NCI-H2107 treated with DMSO at 0.1 percent for 48 hours (cell line): ENCODE measurements at regions not wholly inside any gene's neighbourhood (a gene's known extent, or its start where the extent isn't known, plus 50 kb on each side); places are given as distances from the start of the nearest gene placed in this dataset.
"Not testable (repeated sequence)": the region's sequence is repeated elsewhere in the genome, so short reads cannot be mapped to it uniquely, and the experiment has no call there.

Experiments used
- DNase-seq: peaks from one replicate; lab custom pipeline; 2025; ENCODE audit not compliant: unreplicated experiment; lab: John Stamatoyannopoulos, UW

DNA sequence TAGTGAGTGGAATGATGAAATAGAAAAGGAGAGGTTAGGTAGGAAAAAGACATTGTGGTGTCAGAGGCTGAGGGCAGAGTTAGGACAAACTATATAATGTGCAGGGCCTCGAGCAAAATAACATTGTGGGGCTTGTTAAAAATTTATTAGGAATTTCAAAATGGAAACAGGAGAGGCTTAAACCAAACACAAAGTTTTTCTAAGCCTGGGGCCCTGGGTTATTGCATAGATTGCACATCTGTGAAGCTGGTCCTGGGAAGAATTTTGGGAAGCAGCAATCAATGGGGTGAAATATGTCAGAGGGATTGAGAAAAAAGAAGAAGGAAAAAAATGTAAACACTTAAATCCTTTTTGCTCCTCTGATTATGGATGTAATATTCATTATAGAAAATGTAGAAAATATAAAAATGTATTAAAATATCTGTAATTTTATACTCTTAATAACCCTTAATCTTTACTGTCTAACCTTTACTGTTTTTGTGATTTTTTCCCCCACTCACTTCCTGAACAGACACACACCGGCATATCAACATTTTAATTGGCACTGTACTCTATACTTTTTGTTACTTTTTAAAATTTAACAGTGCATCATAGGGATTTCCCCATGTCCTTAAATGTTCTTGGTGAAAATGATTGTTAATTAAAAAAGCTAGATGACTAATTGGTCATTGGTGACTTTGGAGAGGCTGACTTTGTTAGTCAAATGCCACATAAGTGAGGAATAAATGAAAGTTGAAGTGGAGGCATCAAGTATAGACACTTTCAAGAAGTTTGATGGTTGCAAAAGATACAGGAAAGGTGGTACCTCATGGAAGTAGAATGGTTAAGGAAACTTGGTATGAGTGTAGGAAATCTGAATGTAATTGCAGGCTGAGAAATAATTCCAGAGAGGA lies 183.4 kb downstream of the NFKBIZ start:
- no peak for DNase-seq

DNA sequence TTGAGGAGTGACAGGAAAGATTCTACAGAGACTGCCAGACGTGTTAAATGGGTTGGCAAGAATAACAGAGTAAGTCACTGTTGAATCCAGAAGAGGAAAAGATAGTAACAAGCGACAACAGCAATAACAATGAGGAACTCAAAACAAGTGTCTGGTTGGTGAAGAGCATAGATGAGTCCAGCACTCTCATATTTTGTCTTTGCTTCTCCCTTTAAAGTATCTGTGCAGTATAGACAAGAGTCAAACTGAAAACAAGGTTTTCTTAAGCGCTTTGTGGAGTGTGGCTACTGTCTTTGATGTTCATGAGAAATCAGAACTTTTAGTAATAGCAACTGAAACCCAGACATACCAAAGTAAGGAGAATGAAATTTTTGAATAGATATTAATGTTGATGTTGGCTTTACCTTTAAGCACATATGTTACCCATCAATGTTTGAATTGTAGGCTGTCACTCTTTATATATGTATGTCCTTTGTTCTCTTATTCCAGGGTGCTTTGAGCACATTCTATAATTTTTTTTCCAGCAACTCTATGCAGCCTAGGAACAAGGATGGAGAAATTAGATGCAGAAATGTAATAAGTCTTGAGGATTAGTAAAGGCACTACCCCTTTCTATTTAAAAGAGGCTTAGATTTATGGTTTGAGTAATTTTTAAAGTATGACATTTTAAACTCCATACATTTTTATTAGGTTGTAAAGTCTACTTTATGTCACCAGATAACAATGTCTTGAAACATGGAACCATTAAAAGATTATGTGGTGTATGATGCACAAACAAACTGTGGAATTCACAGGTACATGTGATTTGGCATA lies 185.5 kb downstream of the NFKBIZ start:
- no peak for DNase-seq

DNA sequence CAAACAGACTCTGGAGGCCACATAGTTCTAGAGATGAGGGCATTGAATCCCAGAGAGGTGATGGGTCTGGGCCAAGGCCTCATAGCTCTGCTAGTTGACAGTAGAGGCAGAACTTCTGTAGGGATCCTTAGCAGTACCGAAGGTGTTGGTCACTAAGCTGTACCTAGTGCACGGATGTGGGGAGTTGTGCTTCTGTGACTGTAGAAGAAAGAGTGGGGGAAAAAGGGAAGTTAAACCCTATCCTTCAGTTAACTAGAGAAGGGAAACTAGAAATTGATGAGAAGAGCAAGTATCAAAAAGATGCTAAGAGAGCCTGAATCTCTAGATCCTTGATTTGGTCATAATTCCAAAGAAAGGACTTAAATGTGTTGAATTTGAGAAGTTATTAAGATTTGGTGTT lies 186.7 kb downstream of the NFKBIZ start:
- no peak for DNase-seq

DNA sequence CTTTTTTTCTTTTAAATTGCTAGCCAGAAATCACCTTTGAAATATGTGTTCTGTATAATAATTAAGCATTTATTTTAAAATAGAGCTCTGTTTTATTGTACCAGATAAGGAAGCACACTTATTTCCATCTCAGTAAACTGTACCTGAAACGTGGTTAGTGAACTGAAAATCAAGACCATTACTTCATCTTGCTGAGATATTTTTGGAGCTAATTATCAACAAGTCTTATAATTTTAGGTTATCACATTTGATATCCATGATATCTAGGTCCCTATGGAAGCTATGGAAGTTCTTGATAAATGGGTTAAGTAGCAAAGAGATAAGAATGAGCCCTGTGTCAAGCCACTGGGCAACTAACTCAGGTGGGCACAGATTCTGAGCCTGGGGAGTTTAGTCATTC lies 187.2 kb downstream of the NFKBIZ start:
- no peak for DNase-seq

DNA sequence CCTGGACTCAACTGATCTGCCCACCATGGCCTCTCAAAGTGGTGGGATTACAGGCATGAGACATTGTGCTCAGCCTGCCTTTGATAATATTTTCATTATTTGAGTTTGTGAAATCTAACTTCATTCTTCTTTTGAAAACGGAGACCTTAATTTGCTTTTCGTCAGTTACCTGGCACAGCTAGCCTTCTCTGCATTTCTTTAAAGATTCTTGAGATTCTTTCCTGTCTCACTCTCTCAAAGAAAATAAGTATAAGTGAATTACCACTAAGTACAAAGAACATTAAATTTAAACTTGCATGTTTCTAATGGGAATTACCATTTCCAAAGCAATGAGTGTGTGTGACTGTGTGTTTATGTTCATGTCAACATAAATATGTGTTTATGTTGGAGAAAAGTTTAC lies 187.9 kb downstream of the NFKBIZ start:
- DNase-seq, result no peak

DNA sequence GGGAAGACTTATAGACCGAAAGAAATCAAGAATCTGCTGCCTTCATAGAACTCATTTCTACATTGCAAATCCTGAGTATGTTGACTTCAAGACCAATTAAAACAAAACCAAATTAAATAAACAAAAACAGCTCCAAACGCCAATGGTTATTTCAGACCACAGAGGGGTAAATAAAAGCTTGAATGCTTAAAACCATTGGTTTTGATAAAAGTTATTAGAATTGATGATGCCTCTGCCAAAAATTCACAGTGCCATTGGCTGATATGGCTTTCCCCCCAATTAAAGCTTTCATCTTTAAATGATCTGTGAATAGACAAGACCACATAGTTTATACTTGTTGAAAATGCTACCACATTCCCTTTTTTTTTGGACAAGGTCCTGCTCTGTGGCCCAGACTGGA lies 188.5 kb downstream of the NFKBIZ start:
- DNase-seq, result no peak

DNA sequence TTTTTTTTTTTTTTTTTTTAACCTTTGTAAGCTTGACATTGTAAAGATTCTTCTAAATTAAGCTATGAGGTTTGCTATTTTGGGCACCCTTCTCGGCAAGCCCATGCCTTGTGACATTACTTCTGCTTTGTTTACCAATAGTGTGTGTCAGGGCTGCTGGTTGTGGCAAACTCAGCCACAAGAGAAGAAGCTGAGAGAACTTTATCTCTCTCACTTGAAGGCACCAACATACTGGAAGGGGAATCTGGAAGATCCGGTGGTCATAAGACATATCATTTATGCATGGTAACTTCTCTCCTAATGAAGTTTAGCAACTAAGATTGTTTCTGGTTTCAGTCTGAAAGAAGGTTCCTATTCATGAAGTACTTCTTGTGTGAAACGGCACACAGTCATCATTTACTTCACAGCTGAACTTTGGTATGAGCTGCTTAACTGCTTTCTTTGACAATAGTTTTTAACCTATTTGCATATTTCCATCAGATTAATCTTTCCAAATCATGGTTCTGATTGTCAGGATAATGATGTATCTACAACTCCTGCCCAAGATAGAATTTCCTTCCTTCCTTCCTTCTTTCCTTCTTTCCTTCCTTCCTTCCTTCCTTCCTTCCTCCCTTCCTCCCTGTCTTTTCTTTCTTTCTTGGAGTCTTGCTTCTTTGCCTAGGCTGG lies 189.3 kb downstream of the NFKBIZ start:
- DNase-seq, result no peak

DNA sequence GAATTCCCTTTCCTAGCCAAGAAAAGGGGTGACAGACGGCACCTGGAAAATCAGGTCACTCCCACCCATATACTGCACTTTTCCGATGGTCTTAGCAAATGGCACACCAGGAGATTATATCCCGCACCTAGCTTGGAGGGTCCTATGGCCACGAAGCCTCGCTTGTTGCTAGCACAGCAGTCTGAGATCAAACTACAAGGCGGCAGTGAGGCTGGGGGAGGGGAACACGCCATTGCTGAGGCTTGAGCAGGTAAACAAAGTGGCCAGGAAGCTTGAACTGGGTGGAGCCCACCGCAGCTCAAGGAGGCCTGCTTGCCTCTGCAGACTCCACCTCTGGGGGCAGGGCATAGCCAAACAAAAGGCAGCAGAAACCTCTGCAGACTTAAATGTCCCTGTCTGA lies 190.8 kb downstream of the NFKBIZ start:
- not testable (repeated sequence) for DNase-seq

DNA sequence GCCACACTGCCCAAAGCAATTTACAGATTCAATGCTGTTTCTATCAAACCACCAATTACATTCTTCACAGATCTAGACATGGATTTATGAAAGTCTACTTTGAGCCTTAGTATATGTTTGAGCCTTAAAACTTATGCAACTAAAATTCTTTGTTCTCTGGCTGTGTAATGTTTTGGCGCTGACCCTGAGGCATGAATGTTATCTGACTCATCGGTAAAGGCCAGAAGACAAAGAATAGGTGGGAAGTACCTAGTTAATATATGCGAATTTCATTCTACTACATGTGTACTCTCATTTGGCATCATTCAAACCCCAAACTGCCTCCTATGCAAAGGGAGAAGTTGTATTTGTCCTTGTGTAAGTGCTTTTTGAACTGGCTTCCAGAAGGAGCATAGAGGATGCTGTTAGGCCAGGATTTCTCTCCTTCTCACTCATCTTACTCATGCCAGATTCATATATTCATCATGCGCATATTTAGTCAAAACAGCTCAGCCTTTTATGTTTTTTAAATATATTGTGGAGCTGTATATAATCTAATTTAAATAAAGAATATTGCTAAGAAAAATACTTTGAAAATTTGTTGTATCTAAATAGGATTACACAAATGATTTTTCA lies 204.2 kb downstream of the NFKBIZ start:
- no peak for DNase-seq

DNA sequence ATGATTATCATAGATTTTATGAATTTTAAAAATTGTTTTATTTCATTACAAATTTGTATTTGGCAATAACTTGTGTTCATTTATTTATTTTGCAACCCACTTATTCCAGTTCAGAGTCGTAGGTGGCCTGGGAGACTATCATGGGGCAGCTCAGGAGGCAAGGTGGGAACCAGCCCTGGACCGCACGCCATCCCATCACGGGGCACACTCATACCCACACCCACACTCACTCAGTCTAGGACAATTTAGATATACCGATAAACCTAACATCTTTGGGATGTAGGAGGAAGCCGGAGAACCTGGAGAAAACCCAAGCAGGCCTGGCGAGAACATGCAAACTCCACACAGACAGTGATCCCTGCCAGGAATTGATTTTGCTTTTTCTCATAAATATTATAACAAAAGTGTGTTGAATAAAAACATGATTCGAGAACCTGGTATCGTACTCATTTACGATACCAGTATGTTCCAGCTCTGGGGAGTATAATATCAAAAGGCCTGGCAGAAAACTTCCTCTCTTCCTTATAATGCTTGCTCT lies 205.3 kb downstream of the NFKBIZ start:
- DNase-seq, result no peak

DNA sequence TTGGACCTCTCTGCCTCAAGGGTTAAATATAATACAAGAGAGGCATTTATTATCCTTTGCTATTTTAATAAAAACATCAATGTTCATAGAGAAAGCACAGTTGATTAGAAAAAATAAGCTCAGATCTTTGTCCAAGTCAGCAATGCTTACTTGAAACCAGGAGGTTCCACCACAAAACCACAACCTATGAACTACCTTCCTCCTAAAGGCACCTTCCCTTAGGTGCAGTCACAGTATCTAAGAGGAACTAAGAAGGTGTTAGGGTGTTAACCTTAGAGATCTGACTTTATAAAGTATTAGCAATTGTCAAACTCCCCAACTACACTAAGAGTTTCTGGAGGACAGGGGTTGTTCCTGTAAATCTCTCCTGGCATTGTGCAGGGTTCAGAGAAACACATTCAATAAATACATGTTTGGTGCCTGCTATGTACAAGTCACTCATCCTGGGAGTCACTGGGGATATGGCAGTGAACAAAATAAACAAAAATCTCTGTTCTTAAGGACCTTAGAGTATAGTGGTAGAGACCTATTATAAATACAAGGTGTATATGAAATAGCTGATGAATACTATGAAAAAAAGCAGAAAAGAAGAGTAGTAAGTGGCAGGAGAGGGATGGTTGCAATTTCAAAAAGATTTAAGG lies 208.6 kb downstream of the NFKBIZ start:
- DNase-seq, result no peak

DNA sequence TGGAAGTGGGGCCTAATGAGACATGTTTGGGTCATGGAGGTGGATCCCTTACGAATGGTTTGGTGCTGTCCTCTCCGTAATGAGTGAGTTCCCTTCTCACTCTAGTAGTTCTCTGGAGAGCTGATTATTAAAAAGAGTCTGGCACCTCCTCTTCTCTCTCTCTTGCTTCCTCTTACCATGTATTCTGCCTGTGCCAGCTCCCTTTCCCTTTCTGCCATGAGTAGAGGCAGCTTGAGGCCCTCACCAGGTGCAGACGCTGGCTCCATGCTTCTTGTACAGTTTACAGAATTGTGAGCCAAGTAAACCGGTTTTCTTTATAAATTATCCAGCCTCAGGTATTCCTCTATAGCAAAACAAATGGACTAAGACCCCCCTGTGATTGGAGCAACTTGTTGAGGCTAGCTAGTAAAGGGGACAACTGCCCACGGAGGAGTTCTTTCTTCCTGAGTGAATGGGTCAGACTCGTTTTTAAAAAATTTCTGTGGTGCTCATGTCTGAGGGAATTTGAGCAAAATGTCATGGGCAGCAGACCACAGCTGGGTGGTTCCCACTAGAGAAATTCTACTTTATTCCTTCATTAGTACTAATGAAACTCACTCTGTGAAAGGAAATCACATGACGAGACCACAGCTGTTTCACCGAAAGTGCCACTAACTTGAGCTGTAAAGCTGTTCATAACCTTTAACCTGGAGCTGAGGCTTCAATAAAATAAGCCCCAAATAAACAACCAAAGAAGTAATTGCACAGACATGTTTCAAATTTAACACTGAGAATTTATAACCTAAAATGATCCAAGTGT lies 210.0 kb downstream of the NFKBIZ start:
- no peak for DNase-seq

DNA sequence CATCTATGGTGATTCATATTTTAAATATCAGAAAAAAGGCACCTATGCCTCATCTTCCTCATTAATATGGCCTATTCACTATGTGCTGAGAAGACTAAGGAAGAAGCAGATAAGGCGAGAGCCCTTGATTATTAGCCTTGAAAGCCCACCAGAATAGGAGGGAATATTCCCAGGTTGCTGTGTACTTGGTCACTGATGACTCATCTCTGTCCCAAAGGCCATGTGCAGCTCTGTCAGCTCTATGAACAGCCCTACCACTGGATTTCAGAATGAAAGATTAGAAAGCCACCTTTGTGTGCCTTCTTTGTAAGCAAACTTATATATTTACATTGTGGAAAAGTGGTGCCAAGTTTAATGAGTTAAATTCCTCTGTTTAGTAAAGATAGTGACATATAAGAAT lies 211.5 kb downstream of the NFKBIZ start:
- no peak for DNase-seq

DNA sequence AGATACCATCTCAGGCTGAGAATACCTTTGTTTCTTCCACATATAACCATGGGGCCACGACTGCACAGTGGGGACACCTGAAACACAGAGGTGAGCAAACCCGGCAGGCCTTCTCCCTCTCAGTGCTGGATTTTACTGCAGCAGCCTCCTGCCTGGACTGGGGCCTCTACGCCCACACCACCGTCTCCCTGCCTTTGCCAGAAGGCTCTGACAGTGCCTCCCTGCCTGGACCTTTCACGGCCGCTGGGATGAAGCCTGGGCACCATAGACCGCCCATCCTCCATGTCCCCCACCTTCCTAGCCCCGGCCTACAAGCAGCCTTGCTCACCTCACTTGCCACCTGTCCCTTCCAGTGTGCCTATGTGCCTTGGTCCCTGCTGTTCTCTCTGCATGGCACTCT lies 214.3 kb downstream of the NFKBIZ start:
- no peak for DNase-seq

DNA sequence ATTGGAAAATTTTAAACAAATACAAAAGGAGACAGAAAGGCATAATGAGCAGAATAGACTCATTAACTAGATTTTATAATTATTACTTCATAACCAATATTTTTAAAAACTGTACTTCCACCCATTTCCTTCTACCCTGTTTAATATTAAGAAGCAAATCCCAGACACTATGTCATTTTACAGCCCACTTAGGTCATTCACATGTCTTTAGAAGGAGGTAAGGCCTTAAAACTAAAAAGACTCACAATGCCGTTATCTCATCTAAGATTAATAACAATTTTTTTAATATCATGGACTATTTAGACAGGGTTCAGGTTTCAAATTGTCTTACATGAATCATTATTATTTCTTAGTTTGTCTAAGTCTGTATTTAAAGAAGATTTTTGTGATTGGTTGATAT lies 217.2 kb downstream of the NFKBIZ start:
- no peak for DNase-seq

DNA sequence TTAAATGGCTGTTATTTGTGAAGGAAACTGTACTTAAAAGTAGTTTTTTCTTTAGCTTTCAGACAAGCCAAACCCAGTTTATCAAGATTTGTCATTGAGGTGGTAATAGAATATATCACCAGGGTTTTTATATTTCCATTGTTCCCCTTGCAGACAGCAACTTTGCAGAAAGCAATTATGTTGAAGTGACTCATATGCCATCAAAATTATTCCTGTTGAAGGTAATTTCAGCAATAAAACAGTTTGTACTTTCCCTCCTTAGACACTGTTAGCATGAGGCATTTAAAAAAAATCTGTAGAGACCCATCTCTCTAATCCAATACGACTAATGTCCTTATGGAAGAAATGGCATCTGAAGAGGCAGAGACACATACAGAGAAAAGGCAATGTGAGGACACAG lies 219.0 kb downstream of the NFKBIZ start:
- no peak for DNase-seq

DNA sequence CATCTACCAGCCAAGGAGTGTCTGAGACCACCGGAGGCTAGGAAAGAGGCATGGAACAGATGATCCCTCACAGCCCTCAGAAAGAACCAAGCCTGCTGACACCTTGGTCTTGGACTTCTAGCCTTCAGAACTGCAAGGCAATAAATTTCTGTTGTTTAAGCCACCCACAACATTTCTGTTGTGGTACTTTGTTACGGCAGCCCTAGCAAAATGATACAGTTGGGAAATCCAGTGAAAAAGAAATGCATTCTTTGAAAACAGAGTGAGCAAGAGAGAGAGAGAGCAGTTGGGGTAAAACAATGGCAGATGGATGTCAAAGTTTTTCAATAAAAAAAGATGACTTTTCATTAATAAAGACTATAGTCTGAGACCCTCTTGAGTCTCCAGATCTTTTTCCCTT lies 219.4 kb downstream of the NFKBIZ start:
- DNase-seq, result no peak

DNA sequence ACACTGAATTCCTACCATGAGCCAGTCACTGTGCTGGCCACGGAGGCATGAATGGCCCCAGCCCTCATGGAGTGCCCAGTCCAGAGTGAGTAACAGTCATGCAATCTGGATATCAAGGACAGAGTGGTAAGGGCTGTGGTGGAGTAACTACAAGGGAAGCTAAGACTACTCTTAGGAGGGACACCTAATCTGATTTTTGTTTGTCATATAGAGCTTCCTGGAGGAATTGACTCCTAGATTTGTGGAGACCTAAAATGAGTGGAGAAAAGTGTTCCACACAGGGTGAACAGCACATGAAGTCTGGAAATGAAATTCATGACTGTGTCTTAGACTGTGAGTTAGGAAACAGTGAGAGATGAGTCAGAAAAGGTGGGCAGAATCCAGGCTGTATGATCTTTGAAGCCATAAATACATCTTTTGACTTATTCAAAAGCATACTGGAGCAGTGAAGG lies 219.9 kb downstream of the NFKBIZ start:
- DNase-seq, result no peak

DNA sequence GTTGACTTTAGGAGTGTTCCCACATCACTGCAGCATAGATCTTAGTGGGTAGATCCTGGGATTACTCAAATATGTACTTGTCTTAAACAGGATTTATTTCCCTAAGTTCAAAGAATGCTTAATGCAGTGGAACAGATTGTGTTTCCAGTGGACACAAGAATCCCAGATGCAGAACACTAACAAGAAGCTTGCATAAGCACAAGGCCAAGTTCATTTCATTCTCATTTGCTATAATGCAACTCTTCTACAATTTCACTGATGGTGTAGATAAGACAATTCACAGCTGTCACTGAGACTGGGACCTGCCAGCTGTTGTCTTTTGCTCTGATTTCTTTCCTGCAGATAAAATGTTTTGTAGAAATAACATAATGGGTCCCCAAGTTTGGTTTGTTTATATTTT lies 225.6 kb downstream of the NFKBIZ start:
- DNase-seq, result no peak

DNA sequence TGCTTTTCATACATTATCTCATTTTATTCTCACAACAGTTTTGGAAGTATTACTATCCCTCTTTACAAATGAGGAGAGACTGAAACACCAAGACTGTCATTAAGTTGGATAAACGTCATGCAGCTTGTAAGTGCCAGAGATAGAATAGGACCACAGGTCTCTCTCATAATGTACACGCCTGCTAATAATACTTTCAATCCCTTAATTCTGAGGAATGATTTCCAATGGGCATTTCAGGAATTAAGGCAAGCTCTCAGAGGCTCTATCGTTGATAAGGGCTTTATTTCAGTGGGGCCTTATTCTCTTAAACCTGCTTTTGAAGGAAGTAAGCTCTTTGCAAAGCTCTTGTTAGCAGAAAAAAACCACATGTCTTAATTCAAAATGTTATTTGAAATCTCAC lies 229.1 kb downstream of the NFKBIZ start:
- no peak for DNase-seq
